ENCODE measurements at regions not wholly inside any gene's neighbourhood (a gene's known extent, or its start where the extent isn't known, plus 50 kb on each side); places are given as distances from the start of the nearest gene placed in this dataset.

- H3K4me3 ChIP-seq (ENCODE audit: low read length): no peak overlapping the region
- no peaks in the 10 kb centered on the region for H3K36me3 ChIP-seq (ENCODE audit: insufficient read depth, low read length)
- H3K36me3 Mint-ChIP-seq (ENCODE audit: low read depth): no peaks in the 10 kb centered on the region
- ChIA-PET CTCF (no interaction called here), POLR2A (no interaction called here)
- H3K4me3 Mint-ChIP-seq: no peak overlapping the region
- ATAC-seq (ENCODE audit: poor library complexity) (no peak), DNase-seq (no peak)
- no peak for TF ChIP-seq CTCF (IDR thresholded peaks at IDR 0.05)
- intact Hi-C loops (cut with DNase I, micrococcal nuclease): no loop called here
- no peaks in the 10 kb centered on the region for H3K4me1 Mint-ChIP-seq (ENCODE audit: low read depth)
- no peak overlapping the region for H3K27ac Mint-ChIP-seq
- peaks cover 16% of the 10 kb centered on the region for H3K27me3 Mint-ChIP-seq
- H3K27ac ChIP-seq (ENCODE audit: low read depth in 1 of 2, low read length in 2 of 2): no peak overlapping the region
- H3K9me3 Mint-ChIP-seq: peaks cover 5% of the 10 kb centered on the region
- H3K4me1 ChIP-seq (ENCODE audit: insufficient read depth, low read length): no peaks in the 10 kb centered on the region
- H3K27me3 ChIP-seq (ENCODE audit: control insufficient read depth in 1 of 2, insufficient read depth in 2 of 2, low read length in 2 of 2): no peaks in the 10 kb centered on the region
- no peaks in the 10 kb centered on the region for H3K9me3 ChIP-seq (ENCODE audit: control insufficient read depth in 1 of 2, insufficient read depth in 1 of 2, low read length in 2 of 2)
Measured at GRCh38 chr16:54526916-54527315, 240.3 kb upstream of the IRX3 start.

DNA sequence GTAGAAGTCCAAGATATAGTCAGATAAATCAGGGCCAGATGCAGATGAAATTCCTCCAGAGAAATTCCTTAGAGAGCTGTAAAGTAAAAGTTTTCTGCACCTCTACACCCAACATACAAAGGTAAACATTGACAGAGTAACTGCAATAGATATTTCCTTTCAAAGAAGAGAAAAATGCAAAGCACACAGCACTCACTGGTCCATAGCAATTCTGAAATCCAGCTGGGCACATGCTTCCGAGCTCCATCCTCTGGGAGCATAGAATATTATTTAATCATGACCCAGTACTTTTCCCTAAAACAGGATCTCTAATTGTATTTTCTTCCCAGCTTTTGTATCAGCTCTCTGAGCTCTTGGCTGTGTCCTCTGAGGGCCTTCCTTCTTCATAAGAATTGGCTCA is 239.5 kb upstream of the IRX3 start:
- H3K27ac Mint-ChIP-seq: no peak overlapping the region
- H3K4me1 ChIP-seq (ENCODE audit: insufficient read depth, low read length): no peaks in the 10 kb centered on the region
- no peaks in the 10 kb centered on the region for H3K27me3 ChIP-seq (ENCODE audit: control insufficient read depth in 1 of 2, insufficient read depth in 2 of 2, low read length in 2 of 2)
- peaks cover 22% of the 10 kb centered on the region for H3K27me3 Mint-ChIP-seq
- ATAC-seq (ENCODE audit: poor library complexity): no peak
- no peaks in the 10 kb centered on the region for H3K36me3 Mint-ChIP-seq (ENCODE audit: low read depth)
- no peak for TF ChIP-seq CTCF (IDR thresholded peaks at IDR 0.05)
- no peak overlapping the region for H3K27ac ChIP-seq (ENCODE audit: low read depth in 1 of 2, low read length in 2 of 2)
- H3K9me3 Mint-ChIP-seq: peaks cover 5% of the 10 kb centered on the region
- no peaks in the 10 kb centered on the region for H3K9me3 ChIP-seq (ENCODE audit: control insufficient read depth in 1 of 2, insufficient read depth in 1 of 2, low read length in 2 of 2)
- DNase-seq: no peak
- no peak overlapping the region for H3K4me3 Mint-ChIP-seq
- CTCF ChIA-PET: no interaction called here
- H3K4me3 ChIP-seq (ENCODE audit: low read length): no peak overlapping the region
- POLR2A ChIA-PET: no interaction called here
- intact Hi-C loops (cut with DNase I, micrococcal nuclease): no loop called here
- no peaks in the 10 kb centered on the region for H3K4me1 Mint-ChIP-seq (ENCODE audit: low read depth)
- H3K36me3 ChIP-seq (ENCODE audit: insufficient read depth, low read length): no peaks in the 10 kb centered on the region

DNA sequence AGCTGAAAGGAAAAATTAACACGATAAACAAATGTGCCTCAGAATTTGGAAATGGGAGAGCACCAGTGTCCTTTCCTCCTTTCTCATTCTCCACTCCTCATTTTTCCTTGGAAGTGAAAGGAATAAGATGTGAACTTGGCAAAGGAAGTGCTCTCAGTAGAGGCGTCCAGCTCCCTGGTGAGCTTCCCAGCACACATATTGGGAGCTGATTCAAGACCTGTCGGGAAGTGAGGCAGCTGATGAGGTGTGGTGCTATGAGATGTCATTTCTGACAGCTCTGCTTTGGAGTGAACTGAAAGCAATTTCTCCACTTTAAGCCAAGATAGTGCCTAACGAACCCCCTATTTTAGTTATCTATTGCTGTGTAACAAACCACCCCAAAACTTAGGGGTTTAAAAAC is 238.5 kb upstream of the IRX3 start:
- no peak for ATAC-seq (ENCODE audit: poor library complexity)

More for the DNA sequence above, 238.5 kb upstream of the IRX3 start:
- Mint-ChIP-seq H3K27me3 (peaks cover 22% of the 10 kb centered on the region), H3K4me1 (ENCODE audit: low read depth) (no peaks in the 10 kb centered on the region), H3K9me3 (peaks cover 5% of the 10 kb centered on the region), H3K4me3 (no peak overlapping the region), H3K36me3 (ENCODE audit: low read depth) (no peaks in the 10 kb centered on the region), H3K27ac (no peak overlapping the region)
- Histone ChIP-seq H3K4me3 (ENCODE audit: low read length) (no peak overlapping the region), H3K36me3 (ENCODE audit: insufficient read depth, low read length) (no peaks in the 10 kb centered on the region), H3K9me3 (ENCODE audit: control insufficient read depth in 1 of 2, insufficient read depth in 1 of 2, low read length in 2 of 2) (no peaks in the 10 kb centered on the region), H3K27ac (ENCODE audit: low read depth in 1 of 2, low read length in 2 of 2) (no peak overlapping the region), H3K4me1 (ENCODE audit: insufficient read depth, low read length) (no peaks in the 10 kb centered on the region), H3K27me3 (ENCODE audit: control insufficient read depth in 1 of 2, insufficient read depth in 2 of 2, low read length in 2 of 2) (no peaks in the 10 kb centered on the region)
- ChIA-PET CTCF (no interaction called here), POLR2A (no interaction called here)
- DNase-seq: no peak
- no peak for TF ChIP-seq CTCF (IDR thresholded peaks at IDR 0.05)
- intact Hi-C loops (cut with DNase I, micrococcal nuclease): no loop called here

All from CD4-positive, alpha-beta T cell (primary cell).